ENCODE measurements at regions not wholly inside any gene's neighbourhood (a gene's known extent, or its start where the extent isn't known, plus 50 kb on each side); places are given as distances from the start of the nearest gene placed in this dataset.

GRCh38 chr5:65068410-65068809 is 299.7 kb downstream of the CWC27 start:
- ChIA-PET POLR2A (no interaction called here), CTCF (interaction anchor here (0.9 to 2.8 kb wide), 7 partner anchors 8 to 103 kb away, joined by 3 to 9 read pairs (median 3); no protein-coding TSS in a partner anchor)
- no peak for DNase-seq (ENCODE audit: extremely low spot score)
- no peak for TF ChIP-seq CTCF (IDR thresholded peaks at IDR 0.05; ENCODE audit: control extremely low read depth, extremely low read depth, low read depth, missing control alignments)

- CTCF ChIA-PET, result interaction anchor here (1.4 to 2.8 kb wide), 4 partner anchors 10 to 34 kb away, joined by 3 to 9 read pairs (median 5); no protein-coding TSS in a partner anchor
- no peak for DNase-seq (ENCODE audit: extremely low spot score)
- POLR2A ChIA-PET, result interaction anchor here (0.8 kb wide), 1 partner anchor 21 kb away, joined by 4 read pairs; no protein-coding TSS in a partner anchor
- no peak for TF ChIP-seq CTCF (IDR thresholded peaks at IDR 0.05; ENCODE audit: control extremely low read depth, extremely low read depth, low read depth, missing control alignments)
Measured at GRCh38 chr5:65070026-65070425, 301.3 kb downstream of the CWC27 start.

- CTCF ChIA-PET, result interaction anchor here (0.7 to 3.3 kb wide), 5 partner anchors 10 to 42 kb away, joined by 3 to 12 read pairs (median 3); no protein-coding TSS in a partner anchor
- POLR2A ChIA-PET, result no interaction called here
- no peak for DNase-seq (ENCODE audit: extremely low spot score)
- no peak for TF ChIP-seq CTCF (IDR thresholded peaks at IDR 0.05; ENCODE audit: control extremely low read depth, extremely low read depth, low read depth, missing control alignments)
Measured at GRCh38 chr5:65072850-65073249, 304.1 kb downstream of the CWC27 start.

- no peak for TF ChIP-seq CTCF (IDR thresholded peaks at IDR 0.05; ENCODE audit: control extremely low read depth, extremely low read depth, low read depth, missing control alignments)
- POLR2A ChIA-PET, result no interaction called here
- CTCF ChIA-PET, result interaction anchor here (0.7 to 3.3 kb wide), 6 partner anchors 11 to 30 kb away, joined by 3 to 12 read pairs (median 4); no protein-coding TSS in a partner anchor
- no peak for DNase-seq (ENCODE audit: extremely low spot score)
Measured at GRCh38 chr5:65073250-65073661, 304.5 kb downstream of the CWC27 start.

- ChIA-PET CTCF (interaction anchor here (0.8 to 3.3 kb wide), 13 partner anchors 8 to 383 kb away, joined by 3 to 12 read pairs (median 3); no protein-coding TSS in a partner anchor), POLR2A (interaction anchor here (0.6 kb wide), 1 partner anchor 900 kb away, joined by 4 read pairs; no protein-coding TSS in a partner anchor)
Measured at GRCh38 chr5:65075623-65076250, 307.0 kb downstream of the CWC27 start.

More at GRCh38 chr5:65075623-65076250, 307.0 kb downstream of the CWC27 start:
- DNase-seq (ENCODE audit: extremely low spot score), result no peak
- TF ChIP-seq CTCF (IDR thresholded peaks at IDR 0.05; ENCODE audit: control extremely low read depth, extremely low read depth, low read depth, missing control alignments), result no peak
